Mammary epithelial cell (primary cell): ENCODE measurements at regions not wholly inside any gene's neighbourhood (a gene's known extent, or its start where the extent isn't known, plus 50 kb on each side); places are given as distances from the start of the nearest gene placed in this dataset.

ENCODE experiments used
- EZH2 ChIP-seq: IDR thresholded peaks from 2 replicates; pipeline ENCODE4 v1.6.1; 2012; ENCODE audit warnings: low read length, inconsistent platforms, borderline replicate concordance
- TF ChIP-seq, protein P1 (sequence below), 2 donors: IDR thresholded peaks in 1 of 2; conservative IDR thresholded peaks in 1 of 2; 2 replicates each; pipeline ENCODE4 v1.5.1; 2011 to 2012; ENCODE audit warnings: inconsistent platforms in 2 of 2, low read length in 2 of 2, mild to moderate bottlenecking in 2 of 2, control low read depth in 1 of 2, low read depth in 1 of 2; ENCODE audit not compliant: insufficient read depth in 1 of 2; ENCODE audit errors: extremely low read depth in 1 of 2

DNA sequence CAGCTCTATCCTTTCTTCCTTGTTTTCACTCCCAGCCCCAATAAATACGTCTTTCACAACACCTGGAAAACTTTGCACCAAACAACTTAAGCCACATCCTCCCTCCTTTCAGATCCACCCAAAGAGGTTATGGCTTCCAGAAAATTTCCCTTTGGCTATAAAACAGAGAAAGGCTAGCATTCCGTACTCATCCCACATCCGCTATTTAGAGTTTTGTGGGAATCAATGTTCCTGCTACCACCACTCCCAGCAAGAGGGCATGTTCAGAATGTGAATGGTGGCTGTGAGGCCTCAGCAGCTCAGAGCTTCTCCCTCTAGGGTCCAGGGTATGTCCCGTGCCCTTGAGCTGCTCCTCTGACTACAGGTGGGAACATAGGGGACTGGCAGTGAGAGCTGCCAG, 214.6 kb downstream of the NCK2 start:
- TF ChIP-seq, protein P1, sequence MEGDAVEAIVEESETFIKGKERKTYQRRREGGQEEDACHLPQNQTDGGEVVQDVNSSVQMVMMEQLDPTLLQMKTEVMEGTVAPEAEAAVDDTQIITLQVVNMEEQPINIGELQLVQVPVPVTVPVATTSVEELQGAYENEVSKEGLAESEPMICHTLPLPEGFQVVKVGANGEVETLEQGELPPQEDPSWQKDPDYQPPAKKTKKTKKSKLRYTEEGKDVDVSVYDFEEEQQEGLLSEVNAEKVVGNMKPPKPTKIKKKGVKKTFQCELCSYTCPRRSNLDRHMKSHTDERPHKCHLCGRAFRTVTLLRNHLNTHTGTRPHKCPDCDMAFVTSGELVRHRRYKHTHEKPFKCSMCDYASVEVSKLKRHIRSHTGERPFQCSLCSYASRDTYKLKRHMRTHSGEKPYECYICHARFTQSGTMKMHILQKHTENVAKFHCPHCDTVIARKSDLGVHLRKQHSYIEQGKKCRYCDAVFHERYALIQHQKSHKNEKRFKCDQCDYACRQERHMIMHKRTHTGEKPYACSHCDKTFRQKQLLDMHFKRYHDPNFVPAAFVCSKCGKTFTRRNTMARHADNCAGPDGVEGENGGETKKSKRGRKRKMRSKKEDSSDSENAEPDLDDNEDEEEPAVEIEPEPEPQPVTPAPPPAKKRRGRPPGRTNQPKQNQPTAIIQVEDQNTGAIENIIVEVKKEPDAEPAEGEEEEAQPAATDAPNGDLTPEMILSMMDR (conservative IDR thresholded peaks at IDR 0.05 in 1 of 2, IDR thresholded peaks at IDR 0.05 in 1 of 2; ENCODE audit: extremely low read depth in 1 of 2, insufficient read depth in 1 of 2, low read depth in 1 of 2, low read length in 2 of 2), result no peak
- no peak for TF ChIP-seq EZH2
